HL-60 (cell line): ENCODE measurements at regions not wholly inside any gene's neighbourhood (a gene's known extent, or its start where the extent isn't known, plus 50 kb on each side); places are given as distances from the start of the nearest gene placed in this dataset.

Experiments
- DNase-seq, 2 experiments: peaks; one replicate each; pipeline ENCODE4 v3.0.0-alpha.2; 2010 to 2020; ENCODE audit warnings: low read depth in 1 of 2, low spot score in 1 of 2
- H3K27ac ChIP-seq: fragments of 250-450 bp; sonication (Bioruptor Pico); replicated peaks from 2 replicates; pipeline ENCODE4 v1.5.1; 2020; ENCODE audit warnings: mild to moderate bottlenecking, moderate library complexity
- H3K27me3 ChIP-seq: fragments of 250-450 bp; sonication (Bioruptor Pico); 2 replicates; pipeline ENCODE4 v1.5.1; 2021; ENCODE audit warnings: mild to moderate bottlenecking, moderate library complexity; ENCODE audit not compliant: insufficient read depth, poor library complexity, severe bottlenecking
- H3K4me3 ChIP-seq: replicated peaks from 2 replicates; pipeline ENCODE4 v1.5.1; 2011; ENCODE audit warnings: mild to moderate bottlenecking, control low read depth, low read length; ENCODE audit not compliant: insufficient read depth
- GABPA ChIP-seq: IDR thresholded peaks from 2 replicates; pipeline ENCODE4 v1.6.1; 2012; ENCODE audit warnings: low read depth
- POLR2AphosphoS5 ChIP-seq: IDR thresholded peaks from 2 replicates; pipeline ENCODE4 v1.6.1; 2012; ENCODE audit warnings: low read depth
- SPI1 ChIP-seq: IDR thresholded peaks from 2 replicates; pipeline ENCODE4 v1.6.1; 2012; ENCODE audit warnings: low read depth, mild to moderate bottlenecking, borderline replicate concordance
- TF ChIP-seq, protein P1 (sequence below): IDR thresholded peaks from one replicate; pipeline ENCODE4 v1.5.1; 2011; ENCODE audit warnings: low read length, control low read depth, inconsistent platforms; ENCODE audit not compliant: insufficient read depth
- TF ChIP-seq, protein P2 (sequence below): IDR thresholded peaks from 2 replicates; pipeline ENCODE4 v1.6.1; 2012; ENCODE audit warnings: low read depth; ENCODE audit not compliant: insufficient replicate concordance

DNA sequence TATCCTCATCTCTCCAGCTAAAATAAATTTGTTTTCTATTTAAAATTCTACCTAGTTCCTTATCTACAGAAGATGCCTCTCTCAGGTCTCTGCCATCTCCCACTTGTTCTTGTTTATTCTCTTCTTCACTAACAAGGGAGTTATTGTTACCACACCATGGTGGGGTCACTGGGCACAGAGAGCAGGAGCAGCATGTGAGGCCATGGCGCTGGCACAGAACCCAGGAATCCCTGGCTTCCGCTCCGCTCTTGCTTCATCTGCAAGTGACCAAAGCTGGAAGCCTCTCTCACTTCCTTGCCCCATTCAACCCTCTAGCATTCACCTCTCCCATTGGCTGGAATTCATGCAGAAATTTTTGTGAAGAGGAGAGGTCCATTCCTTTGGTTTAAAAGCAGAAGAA is 190.7 kb upstream of the NCAM1 start:
- no peak overlapping the region for H3K4me3 ChIP-seq
- no peak for TF ChIP-seq POLR2AphosphoS5
- TF ChIP-seq, protein P1, sequence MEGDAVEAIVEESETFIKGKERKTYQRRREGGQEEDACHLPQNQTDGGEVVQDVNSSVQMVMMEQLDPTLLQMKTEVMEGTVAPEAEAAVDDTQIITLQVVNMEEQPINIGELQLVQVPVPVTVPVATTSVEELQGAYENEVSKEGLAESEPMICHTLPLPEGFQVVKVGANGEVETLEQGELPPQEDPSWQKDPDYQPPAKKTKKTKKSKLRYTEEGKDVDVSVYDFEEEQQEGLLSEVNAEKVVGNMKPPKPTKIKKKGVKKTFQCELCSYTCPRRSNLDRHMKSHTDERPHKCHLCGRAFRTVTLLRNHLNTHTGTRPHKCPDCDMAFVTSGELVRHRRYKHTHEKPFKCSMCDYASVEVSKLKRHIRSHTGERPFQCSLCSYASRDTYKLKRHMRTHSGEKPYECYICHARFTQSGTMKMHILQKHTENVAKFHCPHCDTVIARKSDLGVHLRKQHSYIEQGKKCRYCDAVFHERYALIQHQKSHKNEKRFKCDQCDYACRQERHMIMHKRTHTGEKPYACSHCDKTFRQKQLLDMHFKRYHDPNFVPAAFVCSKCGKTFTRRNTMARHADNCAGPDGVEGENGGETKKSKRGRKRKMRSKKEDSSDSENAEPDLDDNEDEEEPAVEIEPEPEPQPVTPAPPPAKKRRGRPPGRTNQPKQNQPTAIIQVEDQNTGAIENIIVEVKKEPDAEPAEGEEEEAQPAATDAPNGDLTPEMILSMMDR: no peak
- TF ChIP-seq, protein P2, sequence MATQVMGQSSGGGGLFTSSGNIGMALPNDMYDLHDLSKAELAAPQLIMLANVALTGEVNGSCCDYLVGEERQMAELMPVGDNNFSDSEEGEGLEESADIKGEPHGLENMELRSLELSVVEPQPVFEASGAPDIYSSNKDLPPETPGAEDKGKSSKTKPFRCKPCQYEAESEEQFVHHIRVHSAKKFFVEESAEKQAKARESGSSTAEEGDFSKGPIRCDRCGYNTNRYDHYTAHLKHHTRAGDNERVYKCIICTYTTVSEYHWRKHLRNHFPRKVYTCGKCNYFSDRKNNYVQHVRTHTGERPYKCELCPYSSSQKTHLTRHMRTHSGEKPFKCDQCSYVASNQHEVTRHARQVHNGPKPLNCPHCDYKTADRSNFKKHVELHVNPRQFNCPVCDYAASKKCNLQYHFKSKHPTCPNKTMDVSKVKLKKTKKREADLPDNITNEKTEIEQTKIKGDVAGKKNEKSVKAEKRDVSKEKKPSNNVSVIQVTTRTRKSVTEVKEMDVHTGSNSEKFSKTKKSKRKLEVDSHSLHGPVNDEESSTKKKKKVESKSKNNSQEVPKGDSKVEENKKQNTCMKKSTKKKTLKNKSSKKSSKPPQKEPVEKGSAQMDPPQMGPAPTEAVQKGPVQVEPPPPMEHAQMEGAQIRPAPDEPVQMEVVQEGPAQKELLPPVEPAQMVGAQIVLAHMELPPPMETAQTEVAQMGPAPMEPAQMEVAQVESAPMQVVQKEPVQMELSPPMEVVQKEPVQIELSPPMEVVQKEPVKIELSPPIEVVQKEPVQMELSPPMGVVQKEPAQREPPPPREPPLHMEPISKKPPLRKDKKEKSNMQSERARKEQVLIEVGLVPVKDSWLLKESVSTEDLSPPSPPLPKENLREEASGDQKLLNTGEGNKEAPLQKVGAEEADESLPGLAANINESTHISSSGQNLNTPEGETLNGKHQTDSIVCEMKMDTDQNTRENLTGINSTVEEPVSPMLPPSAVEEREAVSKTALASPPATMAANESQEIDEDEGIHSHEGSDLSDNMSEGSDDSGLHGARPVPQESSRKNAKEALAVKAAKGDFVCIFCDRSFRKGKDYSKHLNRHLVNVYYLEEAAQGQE: no peak
- no peak for TF ChIP-seq GABPA
- no peak for TF ChIP-seq SPI1
- no peaks in the 10 kb centered on the region for H3K27me3 ChIP-seq
- no peak for DNase-seq
- H3K27ac ChIP-seq: no peak overlapping the region

DNA sequence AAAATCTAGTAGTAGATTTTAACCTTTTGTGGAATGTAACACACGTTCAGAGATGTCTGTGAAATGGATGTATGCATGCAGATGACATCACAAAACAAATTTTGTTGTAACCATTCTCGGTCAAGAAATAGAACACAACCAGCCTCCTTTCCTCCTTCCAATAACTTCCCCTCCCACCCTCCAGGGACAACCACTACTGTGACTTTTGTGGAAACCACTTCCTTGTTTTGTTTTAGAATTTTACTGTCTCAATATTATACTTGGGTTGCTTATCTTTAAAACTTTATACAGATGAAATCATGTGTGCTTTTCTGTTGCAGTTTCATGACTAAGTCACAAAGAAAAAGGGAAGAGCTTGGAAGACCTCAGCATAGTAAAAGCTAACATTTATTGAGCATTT is 189.4 kb upstream of the NCAM1 start:
- peak in 1 of 2 experiments; percentile 23 for DNase-seq
- no peaks in the 10 kb centered on the region for H3K27me3 ChIP-seq
- H3K4me3 ChIP-seq: no peak overlapping the region
- H3K27ac ChIP-seq: no peak overlapping the region
- TF ChIP-seq, protein P2: no peak
- TF ChIP-seq SPI1: peak; percentile 78

DNA sequence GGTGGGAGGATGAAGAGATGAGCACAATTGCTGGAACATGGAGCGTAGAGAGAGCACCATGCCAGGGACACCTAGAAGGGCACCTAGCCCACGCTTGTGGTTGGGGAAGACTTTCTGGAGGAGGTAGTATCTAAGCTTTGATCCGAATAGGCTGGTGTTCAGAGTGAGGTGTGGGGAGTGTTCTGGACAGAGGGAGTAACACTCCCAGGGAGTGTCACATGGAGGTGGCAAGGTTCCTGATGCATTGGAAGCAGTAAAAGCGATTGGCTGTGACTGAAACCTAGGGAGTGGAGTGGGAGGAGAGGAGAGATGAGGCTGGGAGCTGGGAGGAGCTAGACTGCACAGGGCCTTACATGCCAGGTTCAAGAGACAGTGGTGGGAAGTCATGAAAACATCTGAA is 188.0 kb upstream of the NCAM1 start:
- Histone ChIP-seq H3K27ac (no peak overlapping the region), H3K4me3 (no peak overlapping the region), H3K27me3 (no peaks in the 10 kb centered on the region)
- DNase-seq: no peak
- TF ChIP-seq POLR2AphosphoS5 (no peak), GABPA (no peak), SPI1 (no peak)
- TF ChIP-seq, protein P2: no peak
- TF ChIP-seq, protein P1: no peak

DNA sequence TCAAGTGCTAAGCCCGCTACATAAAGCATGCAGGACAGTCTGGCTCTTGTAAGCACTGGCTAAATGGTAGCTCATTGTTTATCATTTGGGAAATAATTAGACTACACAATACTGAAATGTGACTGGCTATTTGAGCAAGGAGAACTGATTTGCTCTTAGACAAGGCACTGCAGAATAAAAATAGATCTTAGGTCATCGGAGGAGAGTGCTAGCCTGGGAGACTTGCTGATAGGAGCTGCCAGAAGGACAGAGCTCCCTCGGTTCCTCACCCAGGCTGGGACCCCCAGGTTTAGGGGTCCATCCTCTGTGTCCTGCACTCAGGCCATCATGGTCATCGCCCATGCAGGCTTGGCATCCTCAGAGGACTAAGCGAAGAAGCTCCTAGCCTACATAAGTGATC is 184.4 kb upstream of the NCAM1 start:
- TF ChIP-seq, protein P2: no peak
- Histone ChIP-seq H3K27me3 (no peaks in the 10 kb centered on the region), H3K4me3 (no peak overlapping the region), H3K27ac (no peak overlapping the region)
- no peak for DNase-seq
